T-helper 17 cell (primary cell): ENCODE measurements at regions not wholly inside any gene's neighbourhood (a gene's known extent, or its start where the extent isn't known, plus 50 kb on each side); places are given as distances from the start of the nearest gene placed in this dataset.

Source experiments
- ATAC-seq: fragments of 150-1000 bp; cut with Tn5 transposase; 2 replicates; pipeline ENCODE4 v1.10.0; 2021; ENCODE audit warnings: mild to moderate bottlenecking, moderate library complexity
- DNase-seq, 3 donors: peaks; one replicate each; pipeline versions ENCODE4 v3.0.0 to v3.0.0-alpha.2; 2020 to 2021
- H3K9me3 ChIP-seq: one replicate; pipeline ENCODE4 v1.7.0; 2013; ENCODE audit warnings: low read length, mild to moderate bottlenecking; ENCODE audit not compliant: control insufficient read depth, poor library complexity, severe bottlenecking
- H3K27ac Mint-ChIP-seq: one replicate; pipeline ENCODE4 v1.8.0; 2022; ENCODE audit warnings: mild to moderate bottlenecking, moderate library complexity, mixed read lengths
- H3K27me3 Mint-ChIP-seq: one replicate; pipeline ENCODE4 v1.8.0; 2022; ENCODE audit warnings: mixed read lengths
- H3K36me3 Mint-ChIP-seq: one replicate; pipeline ENCODE4 v1.8.0; 2022; ENCODE audit warnings: low read depth, mixed read lengths
- H3K4me1 Mint-ChIP-seq: one replicate; pipeline ENCODE4 v1.8.0; 2022; ENCODE audit warnings: mild to moderate bottlenecking, mixed read lengths
- H3K4me3 Mint-ChIP-seq: one replicate; pipeline ENCODE4 v1.8.0; 2022; ENCODE audit warnings: mild to moderate bottlenecking, moderate library complexity, mixed read lengths

- ATAC-seq (no peak), DNase-seq (no peak)
- Mint-ChIP-seq H3K36me3 (no peaks in the 10 kb centered on the region), H3K4me3 (no peak overlapping the region), H3K27me3 (no peaks in the 10 kb centered on the region), H3K27ac (no peak overlapping the region), H3K4me1 (no peaks in the 10 kb centered on the region)
- no peaks in the 10 kb centered on the region for H3K9me3 ChIP-seq
Observed at GRCh38 chr6:126600258-126600916, 260.5 kb downstream of the CENPW start.

GRCh38 chr6:126603410-126603809 lies 263.5 kb downstream of the CENPW start:
- no peaks in the 10 kb centered on the region for H3K9me3 ChIP-seq
- Mint-ChIP-seq H3K27ac (no peak overlapping the region), H3K36me3 (no peaks in the 10 kb centered on the region), H3K4me1 (no peaks in the 10 kb centered on the region), H3K27me3 (no peaks in the 10 kb centered on the region), H3K4me3 (no peak overlapping the region)
- DNase-seq (no peak), ATAC-seq (no peak)

- ATAC-seq (no peak), DNase-seq (no peak)
- Mint-ChIP-seq H3K4me3 (no peak overlapping the region), H3K4me1 (no peaks in the 10 kb centered on the region), H3K36me3 (no peaks in the 10 kb centered on the region), H3K27ac (no peak overlapping the region), H3K27me3 (no peaks in the 10 kb centered on the region)
- no peaks in the 10 kb centered on the region for H3K9me3 ChIP-seq
Observed at GRCh38 chr6:126605089-126605488, 265.2 kb downstream of the CENPW start.

- no peaks in the 10 kb centered on the region for H3K27me3 Mint-ChIP-seq
- ATAC-seq, result no peak
- H3K9me3 ChIP-seq, result no peaks in the 10 kb centered on the region
- H3K4me1 Mint-ChIP-seq, result no peaks in the 10 kb centered on the region
- H3K27ac Mint-ChIP-seq, result no peak overlapping the region
- H3K4me3 Mint-ChIP-seq, result no peak overlapping the region
- DNase-seq, result no peak
- H3K36me3 Mint-ChIP-seq, result no peaks in the 10 kb centered on the region
Observed at GRCh38 chr6:126607289-126607688, 267.4 kb downstream of the CENPW start.

- Mint-ChIP-seq H3K4me1 (no peaks in the 10 kb centered on the region), H3K27me3 (no peaks in the 10 kb centered on the region), H3K4me3 (no peak overlapping the region), H3K36me3 (no peaks in the 10 kb centered on the region), H3K27ac (no peak overlapping the region)
- no peaks in the 10 kb centered on the region for H3K9me3 ChIP-seq
- ATAC-seq, result no peak
- DNase-seq, result no peak
Observed at GRCh38 chr6:126608681-126609080, 268.8 kb downstream of the CENPW start.

DNA sequence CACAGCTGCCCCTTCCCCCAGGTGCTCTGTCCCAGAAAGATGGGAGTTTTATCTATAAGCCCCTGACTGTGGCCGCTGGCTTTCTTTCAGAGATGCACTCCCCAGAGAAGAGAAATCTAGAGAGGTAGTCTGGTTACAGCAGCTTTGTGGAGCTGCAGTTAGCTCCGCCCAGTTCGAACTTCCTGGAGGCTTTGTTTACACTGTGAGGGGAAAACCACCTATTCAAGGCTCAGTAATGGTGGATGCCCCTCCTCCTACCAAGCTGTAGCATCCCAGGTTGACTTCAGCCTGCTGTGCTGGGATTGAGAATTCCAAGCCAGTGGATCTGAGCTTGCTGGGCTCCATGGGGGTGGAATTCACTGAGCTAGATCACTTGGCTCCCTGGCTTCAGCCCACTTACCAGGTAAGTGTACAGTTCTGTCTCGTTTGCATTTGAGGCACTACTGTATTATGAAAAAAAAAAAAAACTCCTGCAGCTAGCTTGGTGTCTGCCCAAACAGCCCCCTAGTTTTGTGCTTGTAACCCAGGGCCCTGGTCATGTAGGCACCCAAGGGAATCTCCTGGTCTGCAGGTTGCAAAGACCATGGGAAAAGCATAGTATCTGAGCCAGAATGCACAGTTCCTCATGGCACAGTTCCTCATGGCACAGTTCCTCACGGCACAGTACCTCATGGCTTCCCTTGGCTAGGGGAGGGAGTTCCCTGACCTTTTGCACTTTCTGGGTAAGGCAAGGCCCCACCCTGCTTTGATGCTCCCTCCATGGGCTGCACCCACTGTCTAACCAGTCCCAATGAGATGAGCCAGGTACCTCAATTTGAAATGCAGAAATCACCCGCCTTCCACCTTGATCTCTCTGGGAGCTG lies 275.0 kb downstream of the CENPW start:
- DNase-seq (no peak), ATAC-seq (no peak)
- no peaks in the 10 kb centered on the region for H3K36me3 Mint-ChIP-seq
- H3K4me1 Mint-ChIP-seq, result no peaks in the 10 kb centered on the region
- no peak overlapping the region for H3K27ac Mint-ChIP-seq
- no peaks in the 10 kb centered on the region for H3K9me3 ChIP-seq
- H3K4me3 Mint-ChIP-seq, result no peak overlapping the region
- no peaks in the 10 kb centered on the region for H3K27me3 Mint-ChIP-seq

- no peaks in the 10 kb centered on the region for H3K36me3 Mint-ChIP-seq
- no peaks in the 10 kb centered on the region for H3K4me1 Mint-ChIP-seq
- DNase-seq, result no peak
- no peaks in the 10 kb centered on the region for H3K27me3 Mint-ChIP-seq
- no peak overlapping the region for H3K27ac Mint-ChIP-seq
- ATAC-seq, result no peak
- H3K9me3 ChIP-seq, result no peaks in the 10 kb centered on the region
- no peak overlapping the region for H3K4me3 Mint-ChIP-seq
Observed at GRCh38 chr6:126616866-126617265, 277.0 kb downstream of the CENPW start.

DNA sequence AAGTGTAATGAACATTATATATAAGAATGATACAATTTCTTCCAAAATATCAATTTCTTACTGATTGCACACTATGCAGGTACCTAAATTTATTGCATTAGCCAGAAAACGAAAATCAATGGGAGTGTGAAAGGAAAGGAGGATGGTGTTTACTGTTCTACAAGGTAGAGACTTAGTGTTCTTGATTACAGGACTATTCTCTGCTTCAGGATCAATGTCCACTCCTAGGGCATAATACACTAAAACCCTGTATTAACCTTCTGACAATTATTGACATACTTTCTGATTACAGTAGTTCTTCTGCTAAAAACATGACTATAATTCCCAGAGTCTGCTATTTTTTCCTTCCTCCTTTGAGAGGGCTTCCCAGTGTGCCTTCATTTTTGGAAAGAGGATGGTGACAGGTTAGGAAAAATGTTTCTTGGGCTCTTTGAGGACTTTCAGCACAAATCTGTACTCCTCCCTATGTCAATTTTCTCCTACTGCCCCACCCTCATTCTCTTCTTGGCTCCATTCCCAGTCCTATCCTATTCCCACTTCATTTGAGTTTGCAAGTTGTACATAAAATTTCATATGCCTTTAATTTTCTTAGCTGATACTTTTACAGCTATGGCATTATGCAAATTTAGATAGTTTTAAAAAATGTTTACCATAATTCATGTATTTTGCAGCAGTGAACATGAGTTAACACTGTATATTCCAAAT lies 278.9 kb downstream of the CENPW start:
- ATAC-seq (no peak), DNase-seq (no peak)
- Mint-ChIP-seq H3K27me3 (no peaks in the 10 kb centered on the region), H3K36me3 (no peaks in the 10 kb centered on the region), H3K4me3 (no peak overlapping the region), H3K4me1 (no peaks in the 10 kb centered on the region), H3K27ac (no peak overlapping the region)
- no peaks in the 10 kb centered on the region for H3K9me3 ChIP-seq

- ATAC-seq (no peak), DNase-seq (no peak)
- Mint-ChIP-seq H3K4me1 (no peaks in the 10 kb centered on the region), H3K4me3 (no peak overlapping the region), H3K36me3 (no peaks in the 10 kb centered on the region), H3K27ac (no peak overlapping the region), H3K27me3 (no peaks in the 10 kb centered on the region)
- no peaks in the 10 kb centered on the region for H3K9me3 ChIP-seq
Observed at GRCh38 chr6:126620719-126621118, 280.8 kb downstream of the CENPW start.

DNA sequence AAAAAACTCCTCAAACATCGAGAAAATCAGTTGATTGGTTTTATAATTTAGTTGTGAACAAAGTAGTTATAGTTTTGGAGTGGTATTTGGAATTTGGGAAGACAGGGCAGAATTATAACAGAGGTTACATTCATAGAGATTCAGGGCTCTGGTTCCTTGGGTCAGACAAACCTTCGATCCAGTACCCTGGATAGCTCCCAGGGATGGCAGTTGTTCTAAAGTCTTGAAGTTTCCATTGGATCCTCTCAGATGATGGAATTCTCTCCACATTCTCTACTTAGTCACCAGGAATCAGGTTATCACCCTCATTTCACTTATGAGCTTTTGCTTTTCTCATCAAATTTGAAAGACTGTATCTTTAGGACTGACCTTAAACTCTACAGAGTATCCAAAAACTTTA lies 285.1 kb downstream of the CENPW start:
- no peaks in the 10 kb centered on the region for H3K9me3 ChIP-seq
- no peak for DNase-seq
- no peaks in the 10 kb centered on the region for H3K36me3 Mint-ChIP-seq
- no peaks in the 10 kb centered on the region for H3K4me1 Mint-ChIP-seq
- no peak for ATAC-seq
- no peak overlapping the region for H3K27ac Mint-ChIP-seq
- no peak overlapping the region for H3K4me3 Mint-ChIP-seq
- no peaks in the 10 kb centered on the region for H3K27me3 Mint-ChIP-seq

GRCh38 chr6:126628125-126628524 lies 288.2 kb downstream of the CENPW start:
- Mint-ChIP-seq H3K4me3 (no peak overlapping the region), H3K27ac (no peak overlapping the region), H3K4me1 (no peaks in the 10 kb centered on the region), H3K27me3 (no peaks in the 10 kb centered on the region), H3K36me3 (no peaks in the 10 kb centered on the region)
- no peak for ATAC-seq
- H3K9me3 ChIP-seq, result no peaks in the 10 kb centered on the region
- no peak for DNase-seq

- no peak overlapping the region for H3K27ac Mint-ChIP-seq
- no peaks in the 10 kb centered on the region for H3K27me3 Mint-ChIP-seq
- no peak for ATAC-seq
- no peaks in the 10 kb centered on the region for H3K4me1 Mint-ChIP-seq
- H3K9me3 ChIP-seq, result no peaks in the 10 kb centered on the region
- no peak overlapping the region for H3K4me3 Mint-ChIP-seq
- no peak for DNase-seq
- no peaks in the 10 kb centered on the region for H3K36me3 Mint-ChIP-seq
Observed at GRCh38 chr6:126631363-126631762, 291.4 kb downstream of the CENPW start.

GRCh38 chr6:126632271-126632670 lies 292.4 kb downstream of the CENPW start:
- no peaks in the 10 kb centered on the region for H3K9me3 ChIP-seq
- Mint-ChIP-seq H3K4me3 (no peak overlapping the region), H3K27ac (no peak overlapping the region), H3K36me3 (no peaks in the 10 kb centered on the region), H3K27me3 (no peaks in the 10 kb centered on the region), H3K4me1 (no peaks in the 10 kb centered on the region)
- no peak for ATAC-seq
- no peak for DNase-seq
